HG03521 (cell line): ENCODE measurements at regions not wholly inside any gene's neighbourhood (a gene's known extent, or its start where the extent isn't known, plus 50 kb on each side); places are given as distances from the start of the nearest gene placed in this dataset.
"Not testable (repeated sequence)": the region's sequence is repeated elsewhere in the genome, so short reads cannot be mapped to it uniquely, and the experiment has no call there.

Experiments used
- ATAC-seq: cut with Tn5 transposase; IDR thresholded peaks from one replicate; pipeline ENCODE4 v1.9.1; 2021; ENCODE audit warnings: mild to moderate bottlenecking, moderate library complexity; ENCODE audit not compliant: unreplicated experiment

- ATAC-seq: no peak
Observed at GRCh38 chr3:72270072-72270681, 485.2 kb upstream of the PROK2 start.

DNA sequence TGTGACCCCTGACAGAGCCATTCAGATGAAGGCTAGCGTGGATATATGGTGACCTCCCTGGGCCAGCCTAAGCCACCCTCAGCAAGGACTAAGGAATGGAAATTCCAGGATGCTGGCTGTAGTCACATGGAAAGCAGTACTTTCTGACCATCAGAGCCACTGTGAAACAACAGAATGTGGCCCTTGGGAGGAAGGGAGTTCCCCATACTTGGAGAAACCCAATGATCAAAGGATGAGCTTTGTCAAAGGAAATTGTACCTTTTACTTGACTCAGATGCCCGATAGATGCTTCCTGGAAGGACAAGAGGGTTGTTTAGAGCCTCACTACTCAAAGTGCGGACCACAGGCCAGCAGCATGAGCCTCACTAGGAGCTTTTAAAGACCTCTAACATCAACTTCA, 484.5 kb upstream of the PROK2 start:
- ATAC-seq: no peak

DNA sequence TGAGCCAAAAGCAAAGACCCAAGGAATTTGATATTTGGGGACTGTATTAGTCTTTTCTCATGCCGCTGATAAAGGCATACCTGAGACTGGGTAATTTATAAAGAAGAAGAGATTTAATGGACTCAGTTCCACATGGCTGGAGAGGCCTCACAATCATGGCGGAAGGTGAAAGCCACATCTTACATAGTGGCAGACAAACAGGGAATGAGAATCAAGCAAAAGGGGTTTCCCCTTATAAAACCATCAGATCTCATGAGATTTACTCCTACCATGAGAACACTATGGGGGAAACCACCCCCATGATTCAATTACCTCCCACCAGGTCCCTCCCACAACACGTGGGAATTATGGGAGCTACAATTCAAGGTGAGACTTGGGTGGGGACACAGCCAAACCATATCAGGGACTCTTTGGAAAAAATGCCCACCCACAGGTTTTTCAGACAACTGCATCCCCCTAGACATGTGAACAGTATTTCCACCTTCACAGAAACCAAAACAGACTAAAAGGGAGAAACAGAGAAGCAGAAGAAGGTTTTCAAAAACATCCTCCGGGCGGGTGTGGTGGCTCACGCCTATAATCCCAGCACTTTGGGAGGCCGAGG, 482.1 kb upstream of the PROK2 start:
- not testable (repeated sequence) for ATAC-seq

DNA sequence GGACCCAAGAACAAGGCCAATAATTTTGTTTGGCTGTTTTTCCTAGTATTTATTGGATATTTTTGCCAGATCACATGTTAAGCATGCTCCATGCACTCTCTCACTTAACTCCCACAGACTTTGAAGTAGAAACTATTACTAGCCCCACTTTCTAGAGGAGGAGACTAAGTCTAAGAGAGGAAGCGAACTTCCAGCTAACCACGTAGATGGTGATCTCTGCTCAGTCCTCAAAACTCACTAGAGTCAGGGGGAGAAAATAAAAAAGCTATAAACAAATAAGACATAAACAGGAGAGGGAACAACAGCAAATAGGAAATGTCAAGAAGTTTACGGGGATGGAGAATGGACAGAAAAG, 481.0 kb upstream of the PROK2 start:
- ATAC-seq: peak; percentile 23

DNA sequence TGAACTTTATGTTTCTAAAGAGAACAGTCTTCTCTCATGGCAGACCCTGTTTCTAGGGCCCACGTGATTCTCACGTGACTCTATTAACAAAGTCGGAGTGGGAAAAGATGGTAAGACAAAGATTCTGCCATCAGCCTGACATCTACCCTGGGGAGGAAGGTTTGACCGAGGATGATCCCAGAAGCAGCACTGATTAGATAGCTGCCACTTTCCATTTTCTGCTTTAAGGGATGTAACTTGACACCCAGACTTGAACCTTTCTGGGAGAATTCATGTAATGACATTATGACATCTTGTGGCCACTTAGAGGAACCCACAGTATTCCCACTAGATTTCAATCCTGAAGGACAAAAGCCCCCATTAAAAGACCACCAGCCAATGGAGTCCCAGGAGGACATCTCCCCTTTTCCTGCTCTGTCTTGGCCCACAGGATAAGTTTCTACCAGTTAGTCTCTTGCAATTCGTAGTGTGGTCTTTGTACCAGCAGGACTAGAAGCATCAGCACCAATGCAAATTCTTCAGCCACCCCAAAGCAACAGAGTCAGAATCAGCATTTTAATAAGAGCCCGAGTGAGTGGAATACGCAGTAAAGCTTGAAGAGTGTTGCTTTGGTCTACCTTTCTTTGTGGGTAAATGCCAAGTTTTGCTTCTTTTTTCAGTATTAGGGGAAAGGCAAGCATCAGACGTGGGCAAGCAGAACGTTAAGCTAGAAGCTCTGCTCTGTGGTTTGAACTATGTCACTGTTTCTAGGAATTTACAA, 480.5 kb upstream of the PROK2 start:
- ATAC-seq: peak; percentile 39

DNA sequence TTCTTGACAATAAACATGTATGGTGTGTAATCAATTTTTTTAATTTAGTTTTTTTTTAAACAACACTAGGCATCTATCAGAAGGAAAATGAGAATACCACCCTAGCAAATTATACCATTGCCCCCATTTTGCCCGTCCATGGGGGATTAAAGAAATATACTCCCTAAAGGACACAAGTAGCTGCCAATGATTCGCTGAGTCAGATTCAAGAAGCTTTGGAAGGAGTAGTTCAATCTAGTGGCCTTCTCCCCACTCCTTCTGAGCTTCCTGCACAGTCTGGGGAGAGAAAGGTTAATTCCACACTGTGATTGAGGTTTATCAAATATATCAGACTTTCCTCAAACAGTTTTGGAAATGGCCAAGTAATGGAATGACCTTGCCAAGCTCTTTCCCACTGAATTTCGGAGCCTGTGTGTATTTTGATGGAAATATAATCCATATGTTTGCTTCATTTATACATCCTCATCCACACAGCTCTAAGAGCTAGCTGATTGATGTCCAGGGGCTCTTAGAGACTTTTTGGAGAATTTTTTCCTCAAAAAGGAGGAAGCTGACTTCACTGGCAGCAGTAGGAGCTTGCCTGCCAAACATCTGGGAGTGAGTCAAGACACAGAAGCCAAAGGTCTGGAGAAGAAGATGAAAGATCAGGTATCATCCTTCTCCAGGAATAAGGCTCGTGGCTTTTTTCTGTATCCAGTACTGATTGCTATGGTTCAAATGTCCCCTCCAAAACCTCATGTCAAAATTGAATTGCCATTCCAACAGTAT, 478.5 kb upstream of the PROK2 start:
- no peak for ATAC-seq

GRCh38 chr3:72262736-72263135, 477.8 kb upstream of the PROK2 start:
- ATAC-seq: no peak

DNA sequence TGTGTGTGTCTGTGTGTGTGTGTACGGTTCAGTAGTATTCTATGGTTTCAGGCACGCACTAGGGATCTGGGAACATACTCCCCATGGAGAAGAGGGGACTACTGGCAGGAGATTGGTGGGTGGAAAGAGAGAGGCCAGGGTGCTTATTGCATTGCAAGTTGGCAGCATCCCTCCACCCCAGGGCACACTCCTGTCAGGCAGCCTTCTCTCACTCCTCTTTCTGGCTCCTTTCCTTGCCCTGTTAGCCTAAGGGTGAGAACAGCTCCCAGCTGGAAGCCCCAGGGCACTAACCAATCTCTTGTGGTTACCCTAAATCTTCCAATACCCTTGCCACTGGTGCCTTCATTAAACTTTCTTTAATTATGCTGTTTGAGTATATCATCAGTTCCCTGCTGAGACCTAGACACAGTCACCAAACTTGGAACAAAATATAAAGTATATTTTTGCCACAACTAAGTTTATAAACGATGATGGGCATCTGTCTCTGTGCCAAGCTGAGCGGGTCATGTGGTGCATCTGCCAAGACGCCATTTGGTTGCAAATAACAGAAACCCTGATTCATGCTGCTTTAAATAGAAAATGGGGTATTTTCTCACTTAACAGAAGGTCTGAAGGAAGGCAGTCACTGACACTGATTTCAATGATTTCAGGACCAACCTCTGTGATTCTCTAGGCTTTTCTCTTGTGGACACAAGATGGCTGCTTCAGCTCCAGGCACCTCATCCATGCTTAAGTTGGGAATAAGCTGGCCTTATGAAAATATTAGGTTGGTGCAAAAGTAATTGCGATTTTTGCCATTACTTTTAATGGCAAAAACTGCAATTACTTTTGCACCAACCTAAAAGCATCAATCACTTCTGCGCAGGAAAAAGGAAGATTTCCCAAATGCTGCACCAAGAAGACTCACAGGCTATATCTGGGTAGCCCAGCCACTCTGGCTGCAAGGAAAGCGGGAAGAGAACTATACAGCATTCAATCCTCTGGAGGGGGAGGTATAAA, 476.9 kb upstream of the PROK2 start:
- ATAC-seq: no peak

GRCh38 chr3:72260588-72260910, 475.6 kb upstream of the PROK2 start:
- ATAC-seq: no peak

DNA sequence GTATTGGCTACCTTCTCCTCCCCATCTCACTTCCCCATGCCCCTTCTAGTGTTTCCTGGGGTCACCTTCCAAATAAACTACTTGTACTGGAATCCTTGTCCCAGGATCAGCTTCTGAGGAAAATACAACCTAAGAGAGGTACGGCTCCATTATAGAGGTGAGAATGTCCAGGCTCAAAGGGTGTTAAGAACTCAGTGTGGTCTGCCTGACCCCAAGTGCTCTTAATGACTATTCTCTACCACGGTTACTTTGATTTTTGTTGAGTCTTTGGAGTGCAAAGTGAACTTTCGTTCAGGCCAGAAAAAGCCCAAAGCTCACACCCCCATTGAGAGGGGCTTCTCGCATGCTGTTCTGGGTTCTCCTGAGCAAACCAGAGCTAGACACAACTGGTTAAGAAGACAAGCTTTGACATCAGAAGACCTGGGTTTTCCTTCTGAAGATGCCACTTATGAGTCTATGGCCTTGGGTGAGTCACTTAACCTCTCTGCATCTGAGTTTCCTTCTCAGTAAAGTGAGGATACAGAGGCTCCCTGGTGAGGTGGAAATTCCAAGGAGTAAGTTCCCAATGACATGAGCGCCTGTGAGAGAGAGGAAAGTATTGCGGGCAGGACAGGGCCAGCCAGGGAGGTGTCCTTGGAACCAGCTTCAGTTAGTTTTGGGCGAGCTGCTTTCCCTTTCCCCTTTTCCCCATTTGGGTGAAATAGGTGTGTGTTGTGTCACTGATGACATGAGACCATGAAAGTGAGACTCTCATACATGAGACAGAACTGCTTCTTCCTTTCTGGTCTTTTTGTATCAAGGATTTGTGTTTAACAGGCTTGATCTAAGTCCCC, 475.0 kb upstream of the PROK2 start:
- no peak for ATAC-seq

DNA sequence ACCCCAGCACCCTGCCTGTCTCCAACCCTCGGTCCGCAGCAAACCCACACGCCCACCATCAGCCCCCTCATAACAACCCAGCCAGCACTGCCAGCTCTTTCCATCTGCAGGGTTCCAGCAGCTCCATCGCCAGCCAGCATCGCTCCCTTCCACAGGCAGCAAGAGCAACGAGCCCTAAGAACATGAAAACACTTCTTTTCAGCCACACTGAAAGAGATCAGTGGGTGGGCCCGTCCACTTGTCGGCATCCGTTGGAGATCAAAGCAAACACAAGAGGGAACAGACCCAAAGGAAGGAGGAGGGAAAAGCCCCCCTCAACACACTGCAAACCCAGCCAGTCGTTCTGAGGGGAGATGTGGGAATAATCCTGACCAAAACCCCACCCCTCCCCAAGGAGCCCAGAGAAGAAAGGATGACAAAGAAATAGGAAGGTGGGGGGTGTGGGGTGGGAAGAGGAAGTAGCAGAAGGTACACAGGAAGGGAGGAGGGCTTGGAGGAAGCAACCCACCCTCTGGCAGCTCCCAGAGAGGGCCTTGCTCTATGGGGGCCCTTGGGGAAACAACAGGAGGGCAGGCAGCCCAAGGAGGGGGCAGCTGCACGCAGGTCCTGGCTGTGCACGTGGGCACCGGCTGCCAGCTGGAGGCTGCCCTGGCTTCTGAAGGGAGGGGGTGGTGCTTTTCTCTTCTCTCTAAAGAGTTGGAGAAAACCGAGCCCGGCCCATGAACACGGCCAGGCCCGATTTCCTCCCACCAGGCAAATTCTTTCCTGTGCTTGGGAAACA, 473.6 kb upstream of the PROK2 start:
- ATAC-seq: no peak

- no peak for ATAC-seq
Observed at GRCh38 chr3:72257738-72258137, 472.8 kb upstream of the PROK2 start.

GRCh38 chr3:72257203-72257602, 472.3 kb upstream of the PROK2 start:
- no peak for ATAC-seq

DNA sequence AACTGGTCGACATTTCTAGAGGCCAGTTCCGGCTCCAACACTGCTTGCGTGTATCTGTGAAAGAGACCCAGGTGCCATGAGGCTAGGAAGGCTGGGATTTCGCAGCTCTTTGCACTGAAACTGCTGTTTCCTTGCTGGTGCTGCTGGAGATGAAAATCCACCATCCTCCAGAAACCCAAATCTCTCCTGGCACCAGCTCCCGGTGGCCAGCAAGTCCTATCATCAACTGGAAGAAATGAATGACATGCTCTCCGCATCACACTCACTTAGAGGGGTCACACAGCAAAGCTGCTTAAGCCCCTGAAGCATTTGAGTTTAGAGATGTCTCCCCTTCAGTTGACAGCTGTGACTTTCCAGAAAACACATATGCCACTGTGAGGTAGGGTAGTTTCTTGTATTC, 471.8 kb upstream of the PROK2 start:
- ATAC-seq: no peak

GRCh38 chr3:72255791-72256559, 471.0 kb upstream of the PROK2 start:
- ATAC-seq: no peak

DNA sequence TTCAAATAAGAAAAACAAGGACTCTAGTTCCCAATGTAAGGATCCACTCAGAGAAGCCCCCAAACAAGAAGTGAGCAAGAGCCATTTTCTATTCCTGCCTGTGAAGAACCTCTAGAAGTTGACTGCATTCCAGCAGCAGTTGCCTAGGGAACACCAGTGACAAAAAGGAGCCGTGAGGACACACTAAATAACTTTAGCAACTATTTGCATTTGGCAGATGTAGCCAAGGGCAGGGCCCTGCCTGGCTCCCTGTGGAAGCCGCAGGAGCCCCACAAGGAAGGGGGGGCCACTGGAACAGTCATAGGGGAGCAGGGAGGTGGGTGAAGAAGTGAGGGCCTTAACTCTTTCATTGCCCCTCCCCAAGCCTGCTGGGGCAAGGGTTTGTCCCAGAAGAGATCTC, 470.2 kb upstream of the PROK2 start:
- no peak for ATAC-seq

DNA sequence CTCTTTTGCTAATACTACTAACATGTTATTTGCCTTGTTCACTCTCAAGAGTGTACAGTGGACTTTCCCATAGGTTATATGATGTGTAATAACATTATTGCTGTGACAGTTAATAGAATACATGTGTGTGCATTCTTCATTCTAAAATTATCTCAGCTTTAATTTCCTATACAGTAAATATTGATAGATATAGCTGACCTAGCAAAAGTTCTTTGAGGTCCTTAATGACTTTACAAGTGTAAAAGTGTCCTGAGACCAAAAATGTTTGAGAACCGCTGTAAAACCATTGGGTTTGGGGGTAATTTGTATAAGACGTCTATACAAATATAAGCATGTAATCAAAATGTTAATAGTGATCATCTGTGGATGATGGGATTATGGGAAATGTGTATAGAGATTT, 469.5 kb upstream of the PROK2 start:
- no peak for ATAC-seq

DNA sequence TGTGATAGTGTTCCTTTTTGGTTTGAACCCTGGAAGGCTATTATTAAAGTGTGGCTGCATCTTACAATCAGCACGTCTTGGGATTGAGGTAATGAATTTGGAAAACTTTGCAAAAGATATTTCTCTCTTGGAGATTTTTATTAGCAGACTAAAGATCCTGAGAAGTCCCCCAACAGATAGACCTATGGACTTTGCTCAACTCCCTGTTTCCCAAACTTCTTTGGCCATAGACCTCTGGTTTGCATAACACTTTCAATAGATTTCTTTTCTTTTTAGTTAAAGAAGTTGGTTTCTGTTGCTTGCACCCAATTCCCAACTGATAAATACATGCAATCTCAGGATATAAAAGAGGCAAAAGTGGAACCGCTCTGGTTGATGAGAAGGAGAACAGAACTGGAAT, 465.8 kb upstream of the PROK2 start:
- ATAC-seq: no peak
